VCaP (cell line): ENCODE measurements at regions not wholly inside any gene's neighbourhood (a gene's known extent, or its start where the extent isn't known, plus 50 kb on each side); places are given as distances from the start of the nearest gene placed in this dataset.
"Not testable (repeated sequence)": the region's sequence is repeated elsewhere in the genome, so short reads cannot be mapped to it uniquely, and the experiment has no call there.

Experiments used
- H3K27ac ChIP-seq: fragments of 450-650 bp; 2 replicates; pipeline ENCODE4 v1.5.1; 2017
- TF ChIP-seq, protein P1 (sequence below): fragments of 450-650 bp; conservative IDR thresholded peaks from 2 replicates; pipeline ENCODE4 v1.5.1; 2017; ENCODE audit warnings: mild to moderate bottlenecking, moderate library complexity

DNA sequence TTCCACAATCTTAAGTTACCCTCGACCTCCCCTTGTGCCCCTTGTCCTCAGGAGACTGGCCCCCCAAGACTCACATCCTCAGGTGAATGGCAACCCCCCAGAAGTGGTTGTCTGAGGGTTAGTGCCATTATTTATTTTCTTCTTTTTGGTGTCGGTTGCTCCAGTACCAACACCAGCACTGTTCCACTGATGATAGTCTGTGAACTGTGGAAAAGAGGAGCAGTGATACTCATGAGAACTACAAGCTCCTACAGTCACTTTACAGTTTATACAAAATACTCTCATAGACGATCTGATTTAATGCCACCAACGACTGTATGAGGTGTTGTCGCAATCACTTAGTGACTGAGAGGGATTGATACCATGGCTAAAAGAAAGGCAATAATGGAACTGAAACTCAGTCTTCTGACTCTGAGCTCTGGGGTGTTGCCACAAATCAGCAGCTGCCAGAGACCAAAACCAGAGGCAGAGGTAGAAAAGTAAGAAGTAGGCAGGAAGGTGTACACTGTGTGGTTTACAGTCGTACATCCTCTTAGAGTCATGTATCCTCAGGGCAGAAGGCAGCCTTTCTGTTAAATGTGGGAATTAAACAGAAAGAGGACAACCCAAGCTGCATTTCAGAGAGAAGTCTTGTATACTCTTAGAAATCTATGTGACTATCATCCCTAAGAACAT lies 90.8 kb upstream of the ADCY2 start:
- H3K27ac ChIP-seq, result not testable (repeated sequence)

DNA sequence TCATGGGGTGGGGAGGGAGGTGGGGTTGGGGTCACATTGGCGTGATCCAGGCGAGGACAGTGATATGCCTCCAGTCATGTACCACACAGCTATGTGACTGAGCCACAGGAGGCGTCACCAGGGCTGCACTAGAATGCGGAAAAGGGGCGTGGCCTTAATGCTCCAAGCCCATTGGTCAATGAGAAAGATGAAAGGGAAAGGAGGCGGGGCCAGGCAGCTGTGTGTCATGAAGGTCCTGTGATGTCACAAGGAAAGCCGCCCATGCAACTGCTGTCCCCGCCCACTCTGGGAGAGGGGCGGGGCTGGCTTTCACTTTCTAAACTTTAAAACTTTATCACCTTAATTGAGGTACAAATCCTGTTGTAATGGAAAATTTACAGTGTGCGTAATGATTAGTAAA lies 89.4 kb upstream of the ADCY2 start:
- H3K27ac ChIP-seq, result not testable (repeated sequence)

DNA sequence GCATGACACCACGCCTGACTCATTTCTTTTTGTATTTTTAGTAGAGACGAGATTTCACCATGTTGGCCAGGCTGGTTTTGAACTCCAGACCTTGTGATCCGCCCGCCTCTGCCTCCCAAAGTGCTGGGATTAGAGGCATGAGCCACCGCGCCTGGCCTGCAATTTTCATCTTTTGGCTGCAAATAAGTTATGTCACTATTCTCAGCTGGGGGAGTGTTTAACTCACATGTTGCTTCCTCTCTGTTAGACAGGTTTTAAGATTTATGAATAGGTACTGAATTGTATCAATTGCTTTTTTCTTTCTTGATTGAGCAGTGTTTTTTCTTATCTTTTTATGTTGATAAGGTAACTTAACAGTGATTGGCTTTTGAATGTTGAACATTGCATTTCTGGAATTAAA lies 88.2 kb upstream of the ADCY2 start:
- not testable (repeated sequence) for H3K27ac ChIP-seq

DNA sequence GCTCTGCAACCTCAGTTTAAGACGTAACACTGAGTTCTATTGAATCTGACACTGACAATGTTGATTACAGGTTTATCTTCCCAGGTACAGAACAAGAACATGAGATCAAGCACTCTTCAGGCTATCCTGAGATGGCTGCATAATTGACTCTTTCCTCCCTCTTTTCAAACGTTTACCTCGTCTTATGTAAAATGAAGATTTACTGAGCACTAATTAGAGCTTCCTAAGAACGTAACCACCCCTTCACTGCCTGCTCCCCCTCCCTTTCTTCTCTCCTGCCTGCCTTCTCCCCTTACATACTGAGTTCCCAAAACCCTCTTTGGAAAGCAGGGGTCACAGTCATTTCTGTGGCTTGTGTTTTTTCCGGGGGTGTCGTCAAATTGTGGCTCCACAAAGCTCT lies 86.2 kb upstream of the ADCY2 start:
- not testable (repeated sequence) for H3K27ac ChIP-seq

DNA sequence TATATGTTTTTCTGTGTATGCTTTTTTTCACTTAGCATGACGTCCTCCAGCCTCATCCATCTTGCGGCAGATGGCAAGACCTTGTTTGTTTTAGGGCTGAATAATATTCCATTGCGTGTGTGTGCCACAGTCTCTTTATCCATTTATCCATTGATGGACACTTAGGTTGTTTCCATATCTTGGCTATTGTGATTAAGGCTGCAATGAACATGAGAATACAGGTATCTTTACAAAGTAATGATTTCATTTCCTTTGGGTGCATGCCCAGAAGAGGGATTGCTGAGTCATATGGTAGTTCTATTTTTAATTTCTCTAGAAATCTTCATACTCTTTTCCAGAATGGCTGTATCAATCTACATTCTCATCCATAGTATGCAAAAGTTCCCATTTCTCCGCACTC lies 85.3 kb upstream of the ADCY2 start:
- H3K27ac ChIP-seq, result not testable (repeated sequence)

DNA sequence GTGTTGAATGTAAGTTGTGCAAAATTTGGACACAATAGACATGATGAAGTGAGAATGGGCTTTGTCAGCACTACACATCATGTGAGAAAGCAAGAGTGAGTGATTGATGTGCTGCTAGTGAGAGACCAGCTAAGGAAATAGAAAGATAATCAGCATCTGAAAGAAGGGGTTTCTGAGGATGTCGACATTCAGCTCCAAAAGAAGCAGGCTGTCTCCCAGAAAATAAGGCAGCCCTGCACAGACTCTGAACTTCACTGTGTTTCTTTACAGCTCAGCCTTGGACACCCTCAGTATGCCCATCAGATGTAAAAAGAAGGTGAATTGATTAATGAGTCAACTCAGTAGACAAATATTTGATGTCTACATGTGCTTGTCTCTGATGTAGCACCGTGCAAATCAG lies 80.8 kb upstream of the ADCY2 start:
- no peak overlapping the region for H3K27ac ChIP-seq
- TF ChIP-seq, protein P1, sequence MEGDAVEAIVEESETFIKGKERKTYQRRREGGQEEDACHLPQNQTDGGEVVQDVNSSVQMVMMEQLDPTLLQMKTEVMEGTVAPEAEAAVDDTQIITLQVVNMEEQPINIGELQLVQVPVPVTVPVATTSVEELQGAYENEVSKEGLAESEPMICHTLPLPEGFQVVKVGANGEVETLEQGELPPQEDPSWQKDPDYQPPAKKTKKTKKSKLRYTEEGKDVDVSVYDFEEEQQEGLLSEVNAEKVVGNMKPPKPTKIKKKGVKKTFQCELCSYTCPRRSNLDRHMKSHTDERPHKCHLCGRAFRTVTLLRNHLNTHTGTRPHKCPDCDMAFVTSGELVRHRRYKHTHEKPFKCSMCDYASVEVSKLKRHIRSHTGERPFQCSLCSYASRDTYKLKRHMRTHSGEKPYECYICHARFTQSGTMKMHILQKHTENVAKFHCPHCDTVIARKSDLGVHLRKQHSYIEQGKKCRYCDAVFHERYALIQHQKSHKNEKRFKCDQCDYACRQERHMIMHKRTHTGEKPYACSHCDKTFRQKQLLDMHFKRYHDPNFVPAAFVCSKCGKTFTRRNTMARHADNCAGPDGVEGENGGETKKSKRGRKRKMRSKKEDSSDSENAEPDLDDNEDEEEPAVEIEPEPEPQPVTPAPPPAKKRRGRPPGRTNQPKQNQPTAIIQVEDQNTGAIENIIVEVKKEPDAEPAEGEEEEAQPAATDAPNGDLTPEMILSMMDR, result no peak

DNA sequence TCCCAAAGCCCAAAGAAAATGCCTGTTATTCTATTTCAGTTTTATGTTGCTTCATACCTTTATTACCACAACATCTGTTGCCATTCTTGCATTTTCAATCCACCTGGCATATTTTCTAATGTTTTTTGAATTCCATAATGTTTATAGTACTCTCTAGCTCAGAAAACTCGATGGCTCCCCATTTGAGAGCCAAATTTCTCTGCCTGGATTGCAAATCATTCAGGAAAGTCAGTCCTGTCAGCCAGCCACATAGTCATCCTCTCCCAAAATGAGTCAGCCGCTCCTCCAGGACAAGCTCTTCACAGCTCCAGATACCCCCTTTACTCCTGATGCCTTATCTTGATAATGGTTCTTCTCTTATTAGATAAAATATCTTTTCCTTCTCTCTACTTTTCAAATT lies 78.2 kb upstream of the ADCY2 start:
- no peak overlapping the region for H3K27ac ChIP-seq
- TF ChIP-seq, protein P1, result no peak

DNA sequence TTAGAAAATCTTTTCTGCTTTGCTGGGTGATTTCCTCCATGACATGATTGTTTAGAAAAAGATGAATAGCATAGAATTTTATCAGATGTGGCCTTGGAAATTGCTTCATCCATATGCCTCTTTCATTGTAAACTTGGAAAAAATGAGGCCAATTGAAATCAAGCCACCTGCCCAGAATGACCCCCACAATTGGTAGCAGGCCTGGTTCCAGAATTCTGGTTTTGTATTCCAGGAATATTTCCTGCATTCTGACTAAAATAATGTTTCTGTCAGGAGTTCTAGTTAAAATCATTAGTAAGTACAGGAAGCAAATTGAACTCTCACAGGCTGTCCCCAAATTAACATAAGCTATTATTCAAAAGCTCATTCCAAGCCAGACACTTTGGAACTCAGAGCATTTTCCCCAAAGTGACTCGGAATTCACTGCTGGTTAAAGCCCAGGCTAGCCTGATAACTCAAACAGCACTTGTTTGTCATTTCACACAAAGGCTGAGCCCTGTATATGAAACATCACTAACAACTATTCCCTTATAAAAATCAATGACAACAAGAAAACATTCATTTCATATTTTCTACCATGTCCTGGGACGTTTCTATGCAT lies 75.1 kb upstream of the ADCY2 start:
- H3K27ac ChIP-seq, result no peak overlapping the region
- TF ChIP-seq, protein P1, result no peak

DNA sequence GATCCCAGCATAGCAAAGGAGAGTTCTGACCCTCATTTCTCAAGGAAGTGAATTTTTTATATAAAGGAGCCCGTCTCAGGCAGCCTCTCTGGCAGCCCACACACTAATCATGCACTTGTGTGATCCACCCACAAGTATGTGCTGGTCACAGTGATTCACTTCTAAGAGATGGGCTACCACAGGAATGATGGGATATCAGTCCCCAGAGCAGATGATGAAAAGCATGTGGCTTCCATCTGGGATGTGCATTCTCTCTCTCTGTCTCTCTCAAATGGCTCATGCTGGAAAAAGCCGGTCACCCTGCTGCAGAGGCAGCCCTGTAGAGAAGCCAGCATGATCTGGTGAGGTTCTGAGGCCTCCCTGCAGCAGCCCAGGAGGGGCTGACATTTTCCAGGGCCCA lies 74.2 kb upstream of the ADCY2 start:
- H3K27ac ChIP-seq, result no peak overlapping the region
- TF ChIP-seq, protein P1, result no peak

DNA sequence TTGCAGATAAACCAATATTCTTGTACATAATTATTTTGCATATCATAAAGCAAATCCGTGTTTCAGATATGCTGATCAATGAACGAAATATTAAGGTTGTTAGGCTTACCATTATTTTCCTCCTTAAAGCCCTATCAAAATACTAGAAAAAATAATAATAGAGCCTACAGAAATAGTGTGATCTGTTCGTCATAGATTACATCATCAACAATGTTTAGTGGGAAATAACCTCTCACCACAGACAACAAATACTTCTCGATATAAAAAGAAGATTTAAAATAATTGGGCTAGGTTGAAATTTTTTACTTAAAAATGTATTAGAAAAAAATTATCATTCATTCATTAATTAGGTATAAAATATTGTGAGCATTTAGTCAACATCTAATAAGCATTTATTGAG lies 71.0 kb upstream of the ADCY2 start:
- H3K27ac ChIP-seq, result no peak overlapping the region
- TF ChIP-seq, protein P1, result no peak
